Esophagus squamous epithelium (tissue), 5 donors: ENCODE measurements at regions not wholly inside any gene's neighbourhood (a gene's known extent, or its start where the extent isn't known, plus 50 kb on each side); places are given as distances from the start of the nearest gene placed in this dataset.

ENCODE experiments used
- DNase-seq: peaks from one replicate; lab custom pipeline; 2025; lab: John Stamatoyannopoulos, UW
- H3K27ac ChIP-seq, 4 donors: fragments of 200-600 bp; sonication (generic); one replicate each; pipeline ENCODE4 v1.5.1; 2016 to 2019; ENCODE audit warnings: mild to moderate bottlenecking in 1 of 4
- H3K27me3 ChIP-seq, 4 donors: fragments of 200-600 bp; sonication (generic); 1 replicate in 3 of 4; 2 replicates in 1 of 4; pipeline versions ENCODE4 v1.5.1 to v1.6.0; 2017 to 2021; ENCODE audit warnings: antibody characterized with exemption in 1 of 4
- H3K36me3 ChIP-seq, 3 donors: fragments of 200-600 bp; sonication (generic); one replicate each; pipeline ENCODE4 v1.5.1; 2016 to 2019
- H3K4me1 ChIP-seq, 3 donors: fragments of 200-600 bp; sonication (generic); one replicate each; pipeline ENCODE4 v1.5.1; 2017 to 2019
- H3K4me3 ChIP-seq, 4 donors: fragments of 200-600 bp; sonication (generic); 1 replicate in 3 of 4; 2 replicates in 1 of 4; pipeline ENCODE4 v1.5.1; 2016 to 2019; ENCODE audit warnings: mild to moderate bottlenecking in 2 of 4, moderate library complexity in 1 of 4
- H3K9me3 ChIP-seq, 3 donors: fragments of 200-600 bp; sonication (generic); one replicate each; pipeline ENCODE4 v1.5.1; 2016 to 2019
- CTCF ChIP-seq, 6 experiments: fragments of 450-650 bp in 4 of 6; fragments of 200-600 bp in 2 of 6; sonication (generic) in 2 of 6; IDR thresholded peaks; one replicate each; pipeline ENCODE4 v1.5.1; 2016 to 2019; ENCODE audit warnings: antibody characterized with exemption in 6 of 6, mild to moderate bottlenecking in 4 of 6, moderate library complexity in 4 of 6
- POLR2A ChIP-seq, 4 donors: fragments of 450-650 bp; IDR thresholded peaks; one replicate each; pipeline ENCODE4 v1.6.1; 2017; ENCODE audit warnings: antibody characterized with exemption in 4 of 4, mild to moderate bottlenecking in 4 of 4, moderate library complexity in 3 of 4
- WGBS, 2 donors: methylation state at CpG; one replicate each; pipeline ENCODE4 v1.1.5; 2018; 5-methylcytosine and 5-hydroxymethylcytosine counted together
- intact Hi-C: fragments of 100-400 bp; cut with DNase I; formaldehyde crosslinking; loops from one replicate; pipeline ENCODE4 v1.15.0; 2022
- donor health status: DM: yes; HTN: yes; CAD: no.

- no peaks in the 10 kb centered on the region for H3K27me3 ChIP-seq
- DNase-seq, result no peak
- H3K9me3 ChIP-seq, result peaks cover 0 to 11% (median 0%) of the 10 kb centered on the region in 3 donors
- H3K4me3 ChIP-seq, result no peak overlapping the region
- no peaks in the 10 kb centered on the region for H3K36me3 ChIP-seq
- intact Hi-C loops, result no loop called here
- no peaks in the 10 kb centered on the region for H3K4me1 ChIP-seq
- H3K27ac ChIP-seq, result no peak overlapping the region
- no peak for TF ChIP-seq POLR2A (IDR thresholded peaks at IDR 0.05)
- no peak for TF ChIP-seq CTCF (IDR thresholded peaks at IDR 0.05)
These were observed 976.8 kb downstream of the TBC1D32 start for GRCh38 chr6:120357447-120357846.

- Histone ChIP-seq H3K36me3 (no peaks in the 10 kb centered on the region), H3K4me1 (no peaks in the 10 kb centered on the region), H3K27ac (no peak overlapping the region), H3K4me3 (no peak overlapping the region), H3K27me3 (no peaks in the 10 kb centered on the region), H3K9me3 (peaks cover 0 to 11% (median 0%) of the 10 kb centered on the region in 3 donors)
- DNase-seq, result no peak
- TF ChIP-seq CTCF (IDR thresholded peaks at IDR 0.05) (no peak), POLR2A (IDR thresholded peaks at IDR 0.05) (no peak)
- WGBS, 2 donors, result 40 to 53% methylated on average over 1 of the region's 1 CpG
- intact Hi-C loops, result no loop called here
These were observed 978.5 kb downstream of the TBC1D32 start for GRCh38 chr6:120355822-120356221.

- Histone ChIP-seq H3K9me3 (peaks cover 0 to 11% (median 0%) of the 10 kb centered on the region in 3 donors), H3K27me3 (no peaks in the 10 kb centered on the region), H3K27ac (no peak overlapping the region), H3K36me3 (no peaks in the 10 kb centered on the region), H3K4me1 (no peaks in the 10 kb centered on the region), H3K4me3 (no peak overlapping the region)
- no peak for TF ChIP-seq POLR2A (IDR thresholded peaks at IDR 0.05)
- no peak for TF ChIP-seq CTCF (IDR thresholded peaks at IDR 0.05)
- no peak for DNase-seq
- WGBS, 2 donors, result 36 to 53% methylated on average over 1 of the region's 1 CpG
- intact Hi-C loops, result no loop called here
These were observed 979.7 kb downstream of the TBC1D32 start for GRCh38 chr6:120354452-120355098.

- no peak for DNase-seq
- intact Hi-C loops, result no loop called here
- Histone ChIP-seq H3K9me3 (no peaks in the 10 kb centered on the region), H3K27me3 (no peaks in the 10 kb centered on the region), H3K36me3 (no peaks in the 10 kb centered on the region), H3K4me3 (no peak overlapping the region), H3K4me1 (no peaks in the 10 kb centered on the region), H3K27ac (no peak overlapping the region)
- no peak for TF ChIP-seq POLR2A (IDR thresholded peaks at IDR 0.05)
- no peak for TF ChIP-seq CTCF (IDR thresholded peaks at IDR 0.05)
These were observed 981.8 kb downstream of the TBC1D32 start for GRCh38 chr6:120352491-120352890.

GRCh38 chr6:120348926-120349325 is 985.4 kb downstream of the TBC1D32 start:
- Histone ChIP-seq H3K27me3 (no peaks in the 10 kb centered on the region), H3K4me3 (no peak overlapping the region), H3K4me1 (no peaks in the 10 kb centered on the region), H3K9me3 (no peaks in the 10 kb centered on the region), H3K27ac (no peak overlapping the region), H3K36me3 (no peaks in the 10 kb centered on the region)
- TF ChIP-seq POLR2A (IDR thresholded peaks at IDR 0.05), result no peak
- no peak for TF ChIP-seq CTCF (IDR thresholded peaks at IDR 0.05)
- DNase-seq, result no peak
- intact Hi-C loops, result no loop called here
- WGBS, 2 donors, result 86 to 90% methylated on average over 2 of the region's 2 CpGs
